ENCODE measurements at regions not wholly inside any gene's neighbourhood (a gene's known extent, or its start where the extent isn't known, plus 50 kb on each side); places are given as distances from the start of the nearest gene placed in this dataset.

DNA sequence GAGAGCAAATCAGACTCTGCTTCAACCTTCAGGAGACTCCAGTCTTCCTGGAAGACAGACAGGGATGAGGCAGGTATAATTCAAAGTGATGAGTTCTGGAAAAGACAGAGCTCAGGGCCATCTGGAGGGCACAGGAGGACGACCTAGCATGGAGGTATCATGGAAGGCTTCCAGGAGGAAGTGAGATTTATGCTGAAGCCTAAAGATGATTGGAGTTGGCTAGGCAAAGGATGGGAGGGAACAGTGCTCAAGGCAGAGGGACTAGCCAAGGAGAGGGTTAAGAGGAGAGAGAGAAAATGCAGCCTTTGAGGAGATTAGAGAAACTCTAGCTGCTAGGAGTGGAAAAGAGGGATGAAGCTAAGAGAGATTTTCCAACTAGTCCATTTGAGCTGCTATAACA lies 438.5 kb downstream of the MED13L start:
- TF ChIP-seq, protein P1, sequence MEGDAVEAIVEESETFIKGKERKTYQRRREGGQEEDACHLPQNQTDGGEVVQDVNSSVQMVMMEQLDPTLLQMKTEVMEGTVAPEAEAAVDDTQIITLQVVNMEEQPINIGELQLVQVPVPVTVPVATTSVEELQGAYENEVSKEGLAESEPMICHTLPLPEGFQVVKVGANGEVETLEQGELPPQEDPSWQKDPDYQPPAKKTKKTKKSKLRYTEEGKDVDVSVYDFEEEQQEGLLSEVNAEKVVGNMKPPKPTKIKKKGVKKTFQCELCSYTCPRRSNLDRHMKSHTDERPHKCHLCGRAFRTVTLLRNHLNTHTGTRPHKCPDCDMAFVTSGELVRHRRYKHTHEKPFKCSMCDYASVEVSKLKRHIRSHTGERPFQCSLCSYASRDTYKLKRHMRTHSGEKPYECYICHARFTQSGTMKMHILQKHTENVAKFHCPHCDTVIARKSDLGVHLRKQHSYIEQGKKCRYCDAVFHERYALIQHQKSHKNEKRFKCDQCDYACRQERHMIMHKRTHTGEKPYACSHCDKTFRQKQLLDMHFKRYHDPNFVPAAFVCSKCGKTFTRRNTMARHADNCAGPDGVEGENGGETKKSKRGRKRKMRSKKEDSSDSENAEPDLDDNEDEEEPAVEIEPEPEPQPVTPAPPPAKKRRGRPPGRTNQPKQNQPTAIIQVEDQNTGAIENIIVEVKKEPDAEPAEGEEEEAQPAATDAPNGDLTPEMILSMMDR (IDR thresholded peaks at IDR 0.05 in 4 of 5, conservative IDR thresholded peaks at IDR 0.05 in 1 of 5) = no peak
- TF ChIP-seq POLR2A (IDR thresholded peaks at IDR 0.05) = no peak

Measured in gastrocnemius medialis (tissue), 4 donors.